ENCODE measurements at regions not wholly inside any gene's neighbourhood (a gene's known extent, or its start where the extent isn't known, plus 50 kb on each side); places are given as distances from the start of the nearest gene placed in this dataset.

DNA sequence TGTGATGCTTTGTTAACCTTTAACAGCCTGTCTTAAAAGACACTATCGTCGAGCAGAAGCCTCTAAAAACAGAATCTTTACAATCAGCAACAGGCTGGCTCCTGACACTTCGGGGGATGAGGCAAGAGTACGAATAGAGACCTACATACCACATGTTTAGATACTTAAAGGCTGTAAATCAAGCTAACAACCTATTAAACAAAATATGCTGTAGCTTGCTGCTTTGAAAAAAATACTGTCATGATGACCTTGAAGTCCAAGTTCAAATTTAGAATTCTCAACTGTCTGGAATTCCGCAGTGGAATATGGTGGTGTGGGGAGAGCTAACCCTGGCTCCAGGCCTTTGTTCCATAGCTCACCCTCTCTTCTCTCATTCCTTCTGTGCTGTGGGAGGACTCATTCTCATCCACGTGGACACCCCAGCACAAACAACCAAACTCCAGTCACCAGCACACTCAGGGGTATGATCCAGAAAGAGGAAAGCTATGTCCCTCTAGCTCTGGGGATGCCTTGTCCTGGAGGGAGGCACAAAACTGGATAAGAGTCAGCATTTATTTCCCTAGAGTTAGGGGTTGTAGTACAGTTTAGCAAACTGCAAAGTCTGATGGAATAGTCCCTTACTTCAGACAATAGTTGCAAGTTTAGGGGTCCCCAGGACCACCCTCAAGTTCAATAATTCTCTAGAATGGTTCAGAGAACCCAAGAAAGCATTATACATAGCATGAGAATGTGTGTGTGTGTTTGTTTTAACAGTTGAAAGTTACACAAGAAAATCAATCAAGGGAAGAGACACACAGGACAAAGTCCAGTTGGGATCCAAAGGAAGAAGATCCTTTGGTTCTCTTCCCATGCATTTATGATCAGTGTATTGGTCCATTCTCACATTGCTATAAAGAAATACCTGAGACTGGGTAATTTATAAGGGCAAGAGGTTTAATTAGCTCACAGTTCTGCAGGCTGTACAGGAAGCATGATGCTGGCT, 196.1 kb upstream of the SVIL start:
- no peak for DNase-seq (ENCODE audit: low read depth in 2 of 3, low spot score in 2 of 3)

- DNase-seq (ENCODE audit: low read depth in 2 of 3, low spot score in 2 of 3), result no peak
Measured at GRCh38 chr10:29829776-29830175, 195.0 kb upstream of the SVIL start.

DNA sequence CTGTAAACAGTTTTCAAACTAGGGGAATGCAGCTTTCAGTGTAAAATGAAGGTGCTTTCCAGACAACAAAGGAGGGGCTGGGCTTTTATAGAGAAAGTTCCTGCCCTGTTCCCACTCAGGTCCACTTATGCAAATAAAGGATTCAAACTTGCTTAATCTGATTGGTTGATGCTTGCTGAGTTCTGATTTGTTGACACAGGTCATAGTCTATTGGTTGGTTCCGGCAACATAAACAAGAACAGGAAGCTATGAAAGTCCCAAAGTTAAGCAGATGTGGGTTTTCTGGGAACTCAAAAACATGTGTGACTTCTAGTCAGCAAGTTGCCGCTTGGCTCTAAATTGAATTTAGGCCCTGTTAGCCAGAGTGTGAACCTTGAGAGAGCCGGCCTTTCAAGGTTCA, 194.2 kb upstream of the SVIL start:
- no peak for DNase-seq (ENCODE audit: low read depth in 2 of 3, low spot score in 2 of 3)

DNA sequence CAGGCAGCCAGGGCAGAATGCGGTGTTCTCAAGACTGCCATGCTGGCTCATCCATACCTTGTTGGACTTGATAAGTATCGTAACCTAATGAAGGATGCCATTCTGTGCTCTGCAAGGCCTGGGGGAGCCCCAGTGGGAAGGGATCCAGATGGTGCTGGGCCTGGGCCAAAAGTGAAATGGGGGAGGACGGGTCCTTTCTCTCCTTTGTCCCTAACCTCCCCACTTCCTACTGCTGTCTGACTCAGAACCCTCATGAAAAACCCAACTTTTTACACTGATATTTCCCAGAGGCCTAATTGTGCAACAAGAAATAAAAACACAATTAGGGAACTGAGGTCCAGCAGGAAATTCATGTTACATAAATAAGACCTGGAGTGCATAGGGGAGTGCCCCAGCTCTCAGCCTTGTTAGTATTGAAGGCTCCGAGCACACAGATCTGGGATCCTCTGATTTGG, 193.7 kb upstream of the SVIL start:
- peak in 1 of 3 donors; percentile 46 for DNase-seq (ENCODE audit: low read depth in 2 of 3, low spot score in 2 of 3)

DNA sequence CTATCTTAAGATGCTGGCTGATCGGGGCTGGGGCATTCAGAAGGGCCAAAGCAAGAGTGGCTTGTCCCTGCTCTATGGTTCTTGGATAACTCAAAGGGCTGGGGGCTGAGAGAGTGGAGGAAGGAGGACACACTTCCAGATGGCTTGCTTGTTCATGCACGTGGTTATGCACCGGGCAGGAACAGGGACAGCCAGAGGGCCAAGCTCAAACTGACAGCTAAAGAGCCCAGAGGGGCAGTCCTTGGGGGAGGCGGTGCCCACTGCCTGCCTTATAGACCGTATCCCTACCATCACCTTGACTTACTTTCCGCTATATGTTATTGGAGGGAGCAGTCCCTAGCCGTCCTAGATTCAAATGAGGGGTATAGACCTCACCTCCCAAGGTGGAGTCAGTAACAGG, 192.7 kb upstream of the SVIL start:
- no peak for DNase-seq (ENCODE audit: low read depth in 2 of 3, low spot score in 2 of 3)

GRCh38 chr10:29826801-29827450, 192.2 kb upstream of the SVIL start:
- DNase-seq (ENCODE audit: low read depth in 2 of 3, low spot score in 2 of 3), result no peak

DNA sequence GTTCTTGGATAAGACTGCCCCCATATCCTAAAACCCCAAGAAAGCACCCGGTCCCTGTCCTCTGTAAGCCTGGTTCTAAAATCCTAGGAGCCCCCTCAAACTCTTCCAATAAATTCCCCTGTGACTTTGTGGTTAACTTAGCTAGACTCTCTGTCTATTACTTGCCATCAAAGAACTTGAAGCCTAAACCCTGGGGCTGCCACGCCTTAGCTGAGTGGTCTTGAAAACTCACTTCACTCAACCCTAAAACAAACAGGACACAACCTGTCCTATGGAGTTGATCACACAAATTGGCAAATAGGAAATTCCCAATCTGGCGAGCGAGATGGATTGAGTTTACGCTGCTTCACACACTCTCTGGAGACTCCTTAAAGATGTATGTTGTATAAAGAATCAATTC, 191.4 kb upstream of the SVIL start:
- DNase-seq (ENCODE audit: low read depth in 2 of 3, low spot score in 2 of 3), result no peak

DNA sequence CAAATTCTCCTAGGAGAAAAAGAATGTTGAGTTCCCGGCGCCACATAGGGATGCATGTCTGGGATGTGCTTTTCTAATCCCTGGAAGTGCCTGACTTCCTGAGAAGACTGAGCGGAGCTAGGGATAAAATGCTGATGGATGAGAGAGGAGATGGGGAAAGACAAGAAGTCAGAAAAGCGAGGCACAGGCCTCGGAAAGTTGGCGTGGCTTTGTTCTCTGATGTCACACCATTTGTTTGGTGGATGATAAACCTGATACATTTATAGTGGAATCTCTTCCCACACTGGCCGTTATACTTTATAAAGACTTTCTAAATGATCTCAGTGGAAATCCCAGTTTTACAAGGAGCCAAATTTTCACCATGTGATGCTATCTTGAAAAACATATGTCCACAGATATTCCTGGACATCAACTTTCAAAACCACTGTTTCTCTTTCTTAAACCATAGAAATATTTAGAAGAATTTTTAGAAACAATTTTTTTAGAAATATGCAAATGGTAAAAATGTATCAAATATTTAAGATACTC, 188.8 kb upstream of the SVIL start:
- DNase-seq (ENCODE audit: low read depth in 2 of 3, low spot score in 2 of 3), result no peak

DNA sequence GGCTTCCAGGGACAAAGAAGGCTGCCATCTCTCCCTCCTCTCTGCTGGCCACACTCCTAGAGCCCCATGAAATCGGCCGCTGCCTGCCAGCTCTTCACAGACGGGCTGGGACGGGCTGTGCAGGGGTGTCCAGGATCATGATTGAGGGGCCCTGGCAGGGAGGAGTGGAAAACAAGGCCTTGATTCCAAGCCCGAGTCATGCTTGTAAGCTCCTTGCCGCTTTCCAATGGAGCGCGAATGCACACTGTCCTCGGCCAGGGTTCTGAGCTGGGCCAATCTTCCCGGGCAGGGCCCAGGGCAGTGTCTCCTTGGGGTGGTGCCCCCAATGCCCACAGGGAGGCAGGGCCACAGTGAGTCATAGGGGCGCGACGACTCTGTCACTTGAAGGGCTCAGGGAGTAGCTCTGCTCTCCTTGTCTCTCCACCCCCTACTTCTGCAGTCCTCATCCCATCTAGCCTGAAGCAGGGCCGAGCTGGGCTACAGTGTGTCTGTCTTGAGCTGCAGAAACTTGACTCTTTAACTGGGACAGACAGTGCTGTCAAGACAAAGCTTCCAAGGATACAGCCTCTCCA, 186.2 kb upstream of the SVIL start:
- no peak for DNase-seq (ENCODE audit: low read depth in 2 of 3, low spot score in 2 of 3)

DNA sequence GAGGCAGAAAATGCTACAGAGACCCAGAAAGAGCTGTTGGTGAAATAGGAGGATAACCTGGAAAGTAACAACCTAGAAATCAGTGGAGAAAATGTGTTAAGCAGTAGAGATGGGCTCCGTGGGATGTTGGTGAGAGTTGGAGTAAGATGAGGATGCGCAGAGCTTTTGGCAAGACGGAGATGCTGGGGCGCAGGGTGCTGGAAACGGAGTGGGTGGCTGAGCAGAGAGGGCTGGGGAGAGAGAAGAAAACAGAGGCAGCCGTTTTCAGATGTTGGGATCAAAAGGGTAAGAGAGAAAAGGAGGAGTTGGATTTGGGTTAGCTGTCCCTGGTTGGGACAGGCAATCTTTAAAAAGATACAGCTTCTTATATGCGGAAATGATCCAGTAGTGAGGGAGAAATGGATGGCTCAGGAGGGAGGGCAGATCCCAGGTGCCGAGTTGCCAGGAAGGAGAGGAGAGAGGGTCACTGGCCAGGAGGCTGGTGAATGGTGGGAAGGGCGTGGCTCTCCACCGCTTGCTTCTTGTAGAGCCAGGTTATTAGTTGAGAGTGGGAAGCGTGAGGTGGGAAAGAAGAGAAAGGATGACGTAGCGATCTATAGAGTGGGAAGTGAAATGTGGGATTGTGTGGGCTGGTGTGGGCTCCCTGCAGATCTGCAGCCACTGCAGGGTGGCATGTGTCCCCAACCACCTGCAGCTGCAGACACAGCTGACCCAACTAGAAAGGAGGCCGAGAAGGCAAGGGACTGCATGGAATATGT, 182.2 kb upstream of the SVIL start:
- DNase-seq (ENCODE audit: low read depth in 2 of 3, low spot score in 2 of 3), result no peak

DNA sequence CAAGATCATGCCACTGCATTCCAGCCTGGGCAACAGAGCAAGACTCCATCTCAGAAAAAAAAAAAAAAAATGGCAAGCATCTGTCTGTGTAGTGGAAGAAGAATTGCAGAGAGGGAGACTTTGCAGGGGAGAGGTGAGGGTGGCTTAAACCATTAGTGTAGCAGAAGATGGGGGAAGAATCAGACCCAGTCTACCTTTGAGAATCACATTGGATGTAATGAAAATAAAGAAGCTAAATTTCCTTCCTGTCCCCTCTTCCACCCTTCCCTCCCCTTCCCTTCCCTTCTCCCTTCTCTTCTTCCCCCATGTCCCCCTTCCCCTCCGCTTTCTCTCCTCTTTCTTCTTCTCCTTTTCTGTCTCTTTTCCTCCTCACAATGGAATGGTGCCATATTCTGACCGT, 180.8 kb upstream of the SVIL start:
- DNase-seq (ENCODE audit: low read depth in 2 of 3, low spot score in 2 of 3), result no peak

DNA sequence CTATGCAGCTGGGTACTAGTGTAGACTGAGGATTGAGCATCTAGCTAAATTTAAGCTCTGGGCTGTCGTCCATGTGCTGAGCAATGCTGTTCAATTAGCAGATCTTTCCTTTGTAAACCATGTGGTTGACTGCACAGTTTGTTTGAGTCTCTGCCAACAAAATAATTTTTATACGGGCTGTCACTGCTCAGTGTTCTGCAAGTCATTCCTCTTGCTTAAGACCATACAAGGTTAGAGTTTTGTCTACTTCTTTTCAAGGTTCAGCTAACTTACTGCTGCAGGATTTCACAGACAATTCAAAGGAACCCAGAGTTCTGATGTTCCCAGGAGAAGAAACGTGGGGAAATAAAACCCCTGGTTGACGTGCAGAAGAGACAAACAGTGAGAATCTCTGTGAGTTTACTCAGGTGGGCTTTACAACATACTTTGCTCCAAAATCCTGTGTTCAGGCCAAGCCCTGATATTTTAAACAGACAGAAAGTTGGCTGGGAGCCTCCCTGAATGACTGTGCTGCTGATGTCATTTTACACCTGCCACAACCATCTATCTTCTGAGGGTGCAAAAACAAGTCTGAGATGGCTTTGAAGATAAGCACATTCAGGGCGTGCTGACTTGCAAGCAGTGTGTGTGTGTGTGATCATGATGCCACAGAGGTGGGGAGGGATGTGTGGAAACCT, 177.1 kb upstream of the SVIL start:
- peak in 2 of 3 donors; percentile 87 to 95 for DNase-seq (ENCODE audit: low read depth in 2 of 3, low spot score in 2 of 3)

DNA sequence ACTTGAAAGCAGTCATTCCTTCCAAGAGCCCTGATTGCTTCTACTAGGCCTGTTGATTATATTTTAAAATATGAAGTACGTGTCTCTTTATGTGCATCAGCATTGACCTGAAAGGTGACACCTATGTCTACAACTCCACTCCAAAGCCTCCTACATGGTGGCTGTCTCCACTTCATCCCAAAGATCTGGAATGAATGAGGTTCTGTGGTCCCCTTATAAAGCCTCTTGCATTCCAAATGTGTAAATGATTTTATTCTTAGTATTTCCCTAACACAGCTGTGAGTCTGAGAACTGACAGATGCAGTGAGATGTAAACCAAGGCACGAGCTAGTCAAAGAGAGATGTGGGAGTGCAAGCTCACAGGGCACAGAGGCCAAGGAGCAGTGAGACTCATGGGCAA, 176.0 kb upstream of the SVIL start:
- DNase-seq (ENCODE audit: low read depth in 2 of 3, low spot score in 2 of 3), result no peak

DNA sequence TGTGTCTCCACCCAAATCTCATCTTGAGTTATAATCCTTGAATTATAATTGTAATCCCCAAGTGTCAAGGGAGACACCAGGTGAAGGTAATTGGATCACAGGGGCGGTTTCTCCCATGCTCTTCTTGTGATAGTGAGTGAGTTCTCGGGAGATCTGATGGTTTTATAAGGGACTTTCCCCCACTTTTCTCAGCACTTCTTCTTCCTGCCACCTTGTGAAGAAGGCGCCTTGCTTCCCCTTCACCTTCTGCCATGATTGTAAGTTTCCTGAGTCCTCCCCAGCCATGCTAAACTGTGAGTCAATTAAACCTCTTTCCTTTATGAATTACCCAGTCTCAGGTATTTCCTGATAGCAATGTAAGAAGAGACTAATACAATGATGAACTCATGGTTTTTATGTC, 175.5 kb upstream of the SVIL start:
- peak in 1 of 3 donors; percentile 64 for DNase-seq (ENCODE audit: low read depth in 2 of 3, low spot score in 2 of 3)

DNA sequence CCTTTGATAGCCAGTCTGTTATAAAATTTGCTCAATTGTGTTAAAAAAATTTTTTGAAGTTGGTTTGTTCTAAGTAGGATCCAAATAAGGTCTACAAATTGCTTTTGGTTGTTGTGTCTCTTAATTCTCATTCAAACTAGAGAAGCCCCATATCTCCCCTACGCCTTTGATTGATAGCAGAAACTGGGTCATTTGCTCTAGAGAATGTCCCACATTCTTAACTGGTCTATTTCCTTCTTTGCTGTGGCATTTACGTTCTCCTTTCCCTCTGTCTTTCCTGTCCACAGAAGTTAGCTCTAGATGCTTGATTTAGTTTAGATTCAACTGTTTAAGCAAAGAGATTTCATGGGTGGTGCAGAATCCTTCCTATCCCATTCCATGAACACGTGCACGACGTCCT, 174.6 kb upstream of the SVIL start:
- DNase-seq (ENCODE audit: low read depth in 2 of 3, low spot score in 2 of 3), result no peak

DNA sequence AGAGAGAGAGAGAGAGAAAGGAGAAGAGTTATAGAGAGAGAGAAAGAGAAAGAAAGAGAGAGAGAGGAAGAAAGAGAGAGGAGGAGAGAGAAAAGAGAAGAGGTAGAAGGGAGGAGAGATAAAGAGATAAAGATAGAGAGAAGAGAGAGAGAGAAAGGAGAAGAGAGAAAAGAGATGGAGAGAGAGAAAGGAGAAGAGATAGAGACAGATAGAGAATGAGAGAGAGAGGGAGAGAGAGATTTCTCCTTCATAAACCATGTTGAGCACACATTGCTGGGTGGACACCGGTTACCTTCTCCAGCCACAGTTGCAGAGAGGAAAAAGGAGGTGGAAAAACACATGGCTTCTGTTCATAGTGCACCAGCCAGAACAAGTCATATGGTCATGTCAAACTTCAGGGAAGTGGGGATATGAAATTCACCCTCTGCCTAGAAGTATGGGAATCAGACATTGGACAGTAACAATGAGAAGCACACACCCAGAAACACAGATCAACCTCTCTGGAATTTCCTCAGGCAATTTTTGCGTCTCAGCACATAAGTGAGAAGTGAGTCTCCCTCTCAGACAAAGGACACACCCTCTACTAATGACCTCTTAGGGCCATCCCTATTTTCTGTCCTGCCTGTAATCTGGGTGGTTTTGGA, 172.5 kb upstream of the SVIL start:
- no peak for DNase-seq (ENCODE audit: low read depth in 2 of 3, low spot score in 2 of 3)

DNA sequence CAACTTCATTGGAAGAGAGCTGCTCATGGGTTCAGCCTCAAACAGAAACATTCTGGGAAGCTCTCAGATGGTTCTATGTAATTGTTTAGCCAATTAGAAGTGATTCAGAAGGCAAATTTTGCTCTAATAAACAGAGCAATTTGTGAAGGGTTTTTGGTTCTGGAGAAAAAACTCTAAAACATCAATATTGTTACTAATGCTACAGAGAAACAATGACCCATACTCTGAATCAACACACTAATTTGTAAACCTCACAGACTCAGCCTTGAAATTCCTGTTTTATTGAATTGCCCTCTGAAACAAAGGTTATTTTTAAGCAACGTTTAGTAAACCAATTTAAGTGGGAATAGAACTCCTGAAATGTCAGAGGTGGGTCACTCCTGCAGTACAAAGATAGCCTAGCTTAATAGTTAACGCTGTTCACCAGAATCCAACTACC, 171.6 kb upstream of the SVIL start:
- DNase-seq (ENCODE audit: low read depth in 2 of 3, low spot score in 2 of 3), result no peak

- no peak for DNase-seq (ENCODE audit: low read depth in 2 of 3, low spot score in 2 of 3)
Measured at GRCh38 chr10:29805134-29805723, 170.5 kb upstream of the SVIL start.

All from hematopoietic multipotent progenitor cell (in vitro differentiated cells).